Endodermal cell (in vitro differentiated cells): ENCODE measurements at regions not wholly inside any gene's neighbourhood (a gene's known extent, or its start where the extent isn't known, plus 50 kb on each side); places are given as distances from the start of the nearest gene placed in this dataset.

ENCODE experiments used
- DNase-seq: peaks from one replicate; pipeline ENCODE4 v3.0.0-alpha.2; 2017
- H3K27ac ChIP-seq: 2 replicates; pipeline ENCODE4 v1.5.1; 2013; ENCODE audit warnings: mild to moderate bottlenecking, low read depth, low read length, moderate library complexity
- H3K27me3 ChIP-seq: 2 replicates; pipeline ENCODE4 v1.6.1; 2013; ENCODE audit warnings: mild to moderate bottlenecking, low read length, moderate library complexity; ENCODE audit not compliant: insufficient read depth, control insufficient read depth, poor library complexity, severe bottlenecking
- H3K36me3 ChIP-seq: 2 replicates; pipeline ENCODE4 v1.7.0; 2013; ENCODE audit warnings: mild to moderate bottlenecking, low read length, moderate library complexity; ENCODE audit not compliant: control insufficient read depth, insufficient read depth
- H3K4me1 ChIP-seq: one replicate; pipeline ENCODE4 v1.7.0; 2013; ENCODE audit warnings: low read length; ENCODE audit not compliant: control insufficient read depth, insufficient read depth
- H3K4me3 ChIP-seq: 2 replicates; pipeline ENCODE4 v1.5.1; 2013; ENCODE audit warnings: mild to moderate bottlenecking, low read length, moderate library complexity
- H3K9ac ChIP-seq: 2 replicates; pipeline ENCODE4 v1.6.1; 2013; ENCODE audit warnings: mild to moderate bottlenecking, low read length, moderate library complexity; ENCODE audit not compliant: poor library complexity, severe bottlenecking; ENCODE audit errors: extremely low read depth
- H3K9me3 ChIP-seq: 2 replicates; pipeline ENCODE4 v1.6.1; 2013; ENCODE audit warnings: mild to moderate bottlenecking, low read length, moderate library complexity; ENCODE audit not compliant: control insufficient read depth
- H3K27ac Mint-ChIP-seq: 2 replicates; pipeline ENCODE4 v1.8.0; 2020; ENCODE audit warnings: mixed read lengths
- H3K27me3 Mint-ChIP-seq: 2 replicates; pipeline ENCODE4 v1.8.0; 2021; ENCODE audit warnings: mild to moderate bottlenecking, mixed read lengths; ENCODE audit not compliant: insufficient read depth
- H3K36me3 Mint-ChIP-seq: 2 replicates; pipeline ENCODE4 v1.8.0; 2020; ENCODE audit warnings: low read depth, mixed read lengths
- H3K4me1 Mint-ChIP-seq: 2 replicates; pipeline ENCODE4 v1.8.0; 2020; ENCODE audit warnings: mixed read lengths
- H3K4me3 Mint-ChIP-seq: 2 replicates; pipeline ENCODE4 v1.8.0; 2020; ENCODE audit warnings: mild to moderate bottlenecking, moderate library complexity, mixed read lengths
- H3K9me3 Mint-ChIP-seq: 2 replicates; pipeline ENCODE4 v1.8.0; 2020; ENCODE audit warnings: mild to moderate bottlenecking, mixed read lengths
- CTCF ChIP-seq: fragments of 200-600 bp; sonication (generic); conservative IDR thresholded peaks from 2 replicates; pipeline ENCODE4 v1.5.0; 2021; ENCODE audit warnings: antibody characterized with exemption, mild to moderate bottlenecking
- WGBS, 2 experiments: methylation state at CpG; one replicate each; pipeline versions ENCODE4 v1.1.5 to v1.1.7; 2013; ENCODE audit warnings: missing lambda C conversion rate in 2 of 2, mixed read lengths in 1 of 2; ENCODE audit not compliant: insufficient coverage in 1 of 2, insufficient read length in 1 of 2; 5-methylcytosine and 5-hydroxymethylcytosine counted together

GRCh38 chr2:84373391-84373790, 85.7 kb downstream of the SUCLG1 start:
- no peak overlapping the region for H3K4me3 Mint-ChIP-seq
- no peaks in the 10 kb centered on the region for H3K9me3 ChIP-seq
- WGBS, 2 experiments: 88 to 95% methylated on average over 1 to 2 of the region's 2 CpGs

GRCh38 chr2:84362541-84362940, 96.5 kb downstream of the SUCLG1 start:
- Mint-ChIP-seq H3K9me3 (peaks cover 36% of the 10 kb centered on the region), H3K4me1 (no peaks in the 10 kb centered on the region), H3K27ac (no peak overlapping the region), H3K36me3 (no peaks in the 10 kb centered on the region), H3K4me3 (no peak overlapping the region), H3K27me3 (peaks cover 5% of the 10 kb centered on the region)
- Histone ChIP-seq H3K4me1 (no peaks in the 10 kb centered on the region), H3K27me3 (no peaks in the 10 kb centered on the region), H3K9me3 (peaks cover 11% of the 10 kb centered on the region), H3K4me3 (no peak overlapping the region), H3K36me3 (no peaks in the 10 kb centered on the region), H3K27ac (no peak overlapping the region), H3K9ac (no peak overlapping the region)
- DNase-seq: no peak
- WGBS, 2 experiments: 86 to 100% methylated on average over 1 of the region's 1 CpG
- TF ChIP-seq CTCF: no peak

More at GRCh38 chr2:84373391-84373790, 85.7 kb downstream of the SUCLG1 start:
- H3K27ac Mint-ChIP-seq: no peak overlapping the region
- H3K36me3 Mint-ChIP-seq: no peaks in the 10 kb centered on the region
- no peaks in the 10 kb centered on the region for H3K9me3 Mint-ChIP-seq
- H3K27me3 Mint-ChIP-seq: peaks cover 10% of the 10 kb centered on the region
- Histone ChIP-seq H3K4me3 (no peak overlapping the region), H3K27ac (no peak overlapping the region), H3K4me1 (no peaks in the 10 kb centered on the region), H3K27me3 (no peaks in the 10 kb centered on the region), H3K9ac (no peak overlapping the region), H3K36me3 (no peaks in the 10 kb centered on the region)
- DNase-seq: no peak
- no peak for TF ChIP-seq CTCF
- H3K4me1 Mint-ChIP-seq: peaks cover 6% of the 10 kb centered on the region

- Histone ChIP-seq H3K4me3 (no peak overlapping the region), H3K9ac (no peak overlapping the region), H3K4me1 (no peaks in the 10 kb centered on the region), H3K36me3 (no peaks in the 10 kb centered on the region), H3K9me3 (no peaks in the 10 kb centered on the region), H3K27me3 (no peaks in the 10 kb centered on the region), H3K27ac (no peak overlapping the region)
- H3K27me3 Mint-ChIP-seq: no peaks in the 10 kb centered on the region
- no peak for TF ChIP-seq CTCF
- no peaks in the 10 kb centered on the region for H3K4me1 Mint-ChIP-seq
- DNase-seq: no peak
- no peak overlapping the region for H3K4me3 Mint-ChIP-seq
- H3K9me3 Mint-ChIP-seq: peaks cover 5% of the 10 kb centered on the region
- 83 to 91% methylated on average over 1 to 3 of the region's 3 CpGs for WGBS, 2 experiments
- no peak overlapping the region for H3K27ac Mint-ChIP-seq
- H3K36me3 Mint-ChIP-seq: no peaks in the 10 kb centered on the region
Observed at GRCh38 chr2:84338069-84338468, 121.0 kb downstream of the SUCLG1 start.
